ENCODE measurements at regions not wholly inside any gene's neighbourhood (a gene's known extent, or its start where the extent isn't known, plus 50 kb on each side); places are given as distances from the start of the nearest gene placed in this dataset.

- TF ChIP-seq, protein P1, sequence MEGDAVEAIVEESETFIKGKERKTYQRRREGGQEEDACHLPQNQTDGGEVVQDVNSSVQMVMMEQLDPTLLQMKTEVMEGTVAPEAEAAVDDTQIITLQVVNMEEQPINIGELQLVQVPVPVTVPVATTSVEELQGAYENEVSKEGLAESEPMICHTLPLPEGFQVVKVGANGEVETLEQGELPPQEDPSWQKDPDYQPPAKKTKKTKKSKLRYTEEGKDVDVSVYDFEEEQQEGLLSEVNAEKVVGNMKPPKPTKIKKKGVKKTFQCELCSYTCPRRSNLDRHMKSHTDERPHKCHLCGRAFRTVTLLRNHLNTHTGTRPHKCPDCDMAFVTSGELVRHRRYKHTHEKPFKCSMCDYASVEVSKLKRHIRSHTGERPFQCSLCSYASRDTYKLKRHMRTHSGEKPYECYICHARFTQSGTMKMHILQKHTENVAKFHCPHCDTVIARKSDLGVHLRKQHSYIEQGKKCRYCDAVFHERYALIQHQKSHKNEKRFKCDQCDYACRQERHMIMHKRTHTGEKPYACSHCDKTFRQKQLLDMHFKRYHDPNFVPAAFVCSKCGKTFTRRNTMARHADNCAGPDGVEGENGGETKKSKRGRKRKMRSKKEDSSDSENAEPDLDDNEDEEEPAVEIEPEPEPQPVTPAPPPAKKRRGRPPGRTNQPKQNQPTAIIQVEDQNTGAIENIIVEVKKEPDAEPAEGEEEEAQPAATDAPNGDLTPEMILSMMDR (IDR thresholded peaks at IDR 0.05), result no peak
- no peak for TF ChIP-seq EZH2 (IDR thresholded peaks at IDR 0.05)
- TF ChIP-seq EZH2phosphoT487 (IDR thresholded peaks at IDR 0.05), result no peak
Measured at GRCh38 chr2:120626566-120626965, 109.1 kb upstream of the GLI2 start.
